Activated T-helper 2 cell treated with anti-CD3 and anti-CD28 coated beads, Interferon-gamma antibody, Interleukin-2, Interleukin-4, amounts not matched to agents 10 μg/mL and 5 μg/mL and 100 μg/mL, durations not matched to agents 14 hours and 24 hours and 36 hours (primary cell): ENCODE measurements at regions not wholly inside any gene's neighbourhood (a gene's known extent, or its start where the extent isn't known, plus 50 kb on each side); places are given as distances from the start of the nearest gene placed in this dataset.

ENCODE experiments used
- DNase-seq: peaks from one replicate; pipeline ENCODE4 v3.0.0; 2021; ENCODE audit warnings: low spot score
- H3K27ac Mint-ChIP-seq: one replicate; pipeline ENCODE4 v1.8.0; 2021; ENCODE audit warnings: mixed read lengths
- H3K27me3 Mint-ChIP-seq: one replicate; pipeline ENCODE4 v1.8.0; 2021; ENCODE audit warnings: low read depth, mixed read lengths
- H3K36me3 Mint-ChIP-seq: one replicate; pipeline ENCODE4 v1.8.0; 2021; ENCODE audit warnings: low read depth, mixed read lengths
- H3K4me1 Mint-ChIP-seq: one replicate; pipeline ENCODE4 v1.8.0; 2021; ENCODE audit warnings: low read depth, mixed read lengths
- H3K4me3 Mint-ChIP-seq: one replicate; pipeline ENCODE4 v1.8.0; 2021; ENCODE audit warnings: low read depth, mild to moderate bottlenecking, moderate library complexity, mixed read lengths
- H3K9me3 Mint-ChIP-seq: one replicate; pipeline ENCODE4 v1.8.0; 2021; ENCODE audit warnings: mixed read lengths
- intact Hi-C: fragments of 100-400 bp; cut with micrococcal nuclease; formaldehyde crosslinking; loops from one replicate; pipeline ENCODE4 v1.15.1; 2023

GRCh38 chr5:68734781-68735180 lies 359.0 kb upstream of the SLC30A5 start:
- H3K4me3 Mint-ChIP-seq = no peak overlapping the region
- no peaks in the 10 kb centered on the region for H3K36me3 Mint-ChIP-seq
- no peak overlapping the region for H3K27ac Mint-ChIP-seq
- intact Hi-C loops = no loop called here
- H3K4me1 Mint-ChIP-seq = peaks cover 5% of the 10 kb centered on the region
- H3K27me3 Mint-ChIP-seq = peaks cover under 1% of the 10 kb centered on the region
- no peaks in the 10 kb centered on the region for H3K9me3 Mint-ChIP-seq
- DNase-seq = no peak

GRCh38 chr5:68738236-68738635 lies 355.6 kb upstream of the SLC30A5 start:
- peaks cover 5% of the 10 kb centered on the region for H3K27me3 Mint-ChIP-seq
- intact Hi-C loops = no loop called here
- H3K4me1 Mint-ChIP-seq = peaks cover 9% of the 10 kb centered on the region

GRCh38 chr5:68738841-68739240 lies 355.0 kb upstream of the SLC30A5 start:
- intact Hi-C loops = no loop called here

More at GRCh38 chr5:68738236-68738635, 355.6 kb upstream of the SLC30A5 start:
- Mint-ChIP-seq H3K27ac (no peak overlapping the region), H3K36me3 (no peaks in the 10 kb centered on the region), H3K4me3 (no peak overlapping the region), H3K9me3 (no peaks in the 10 kb centered on the region)
- DNase-seq = no peak

GRCh38 chr5:68739752-68740151 lies 354.1 kb upstream of the SLC30A5 start:
- intact Hi-C loops = no loop called here
- H3K4me1 Mint-ChIP-seq = peaks cover 9% of the 10 kb centered on the region

More at GRCh38 chr5:68738841-68739240, 355.0 kb upstream of the SLC30A5 start:
- no peaks in the 10 kb centered on the region for H3K36me3 Mint-ChIP-seq
- H3K9me3 Mint-ChIP-seq = no peaks in the 10 kb centered on the region
- H3K27me3 Mint-ChIP-seq = peaks cover 5% of the 10 kb centered on the region
- no peak overlapping the region for H3K27ac Mint-ChIP-seq
- DNase-seq = no peak
- H3K4me1 Mint-ChIP-seq = peaks cover 9% of the 10 kb centered on the region
- H3K4me3 Mint-ChIP-seq = no peak overlapping the region

GRCh38 chr5:68740226-68740910 lies 353.4 kb upstream of the SLC30A5 start:
- intact Hi-C loops = no loop called here
- H3K36me3 Mint-ChIP-seq = no peaks in the 10 kb centered on the region
- no peak overlapping the region for H3K4me3 Mint-ChIP-seq
- H3K27ac Mint-ChIP-seq = no peak overlapping the region
- peaks cover 5% of the 10 kb centered on the region for H3K27me3 Mint-ChIP-seq
- H3K9me3 Mint-ChIP-seq = no peaks in the 10 kb centered on the region
- H3K4me1 Mint-ChIP-seq = peaks cover 9% of the 10 kb centered on the region
- no peak for DNase-seq

More at GRCh38 chr5:68739752-68740151, 354.1 kb upstream of the SLC30A5 start:
- H3K36me3 Mint-ChIP-seq = no peaks in the 10 kb centered on the region
- peaks cover 5% of the 10 kb centered on the region for H3K27me3 Mint-ChIP-seq
- no peaks in the 10 kb centered on the region for H3K9me3 Mint-ChIP-seq
- H3K4me3 Mint-ChIP-seq = no peak overlapping the region
- DNase-seq = no peak
- no peak overlapping the region for H3K27ac Mint-ChIP-seq

- Mint-ChIP-seq H3K4me1 (peaks cover 9% of the 10 kb centered on the region), H3K4me3 (no peak overlapping the region), H3K27ac (no peak overlapping the region), H3K36me3 (no peaks in the 10 kb centered on the region), H3K9me3 (no peaks in the 10 kb centered on the region), H3K27me3 (peaks cover 12% of the 10 kb centered on the region)
- intact Hi-C loops = no loop called here
- no peak for DNase-seq
Observed at GRCh38 chr5:68744206-68744605, 349.6 kb upstream of the SLC30A5 start.

- intact Hi-C loops = no loop called here
- Mint-ChIP-seq H3K36me3 (no peaks in the 10 kb centered on the region), H3K4me1 (peaks cover 4% of the 10 kb centered on the region), H3K4me3 (no peak overlapping the region), H3K27me3 (peaks cover 18% of the 10 kb centered on the region), H3K27ac (no peak overlapping the region), H3K9me3 (no peaks in the 10 kb centered on the region)
- DNase-seq = no peak
Observed at GRCh38 chr5:68745448-68745847, 348.4 kb upstream of the SLC30A5 start.

- no peaks in the 10 kb centered on the region for H3K9me3 Mint-ChIP-seq
- peaks cover 5% of the 10 kb centered on the region for H3K4me1 Mint-ChIP-seq
- peaks cover 22% of the 10 kb centered on the region for H3K27me3 Mint-ChIP-seq
- no peak for DNase-seq
- H3K27ac Mint-ChIP-seq = no peak overlapping the region
- intact Hi-C loops = no loop called here
- no peaks in the 10 kb centered on the region for H3K36me3 Mint-ChIP-seq
- no peak overlapping the region for H3K4me3 Mint-ChIP-seq
Observed at GRCh38 chr5:68746220-68746619, 347.6 kb upstream of the SLC30A5 start.

- H3K27me3 Mint-ChIP-seq = peaks cover 26% of the 10 kb centered on the region
- no peak overlapping the region for H3K4me3 Mint-ChIP-seq
- no peak overlapping the region for H3K27ac Mint-ChIP-seq
- peaks cover 5% of the 10 kb centered on the region for H3K4me1 Mint-ChIP-seq
- intact Hi-C loops = no loop called here
- H3K36me3 Mint-ChIP-seq = no peaks in the 10 kb centered on the region
- no peak for DNase-seq
- no peaks in the 10 kb centered on the region for H3K9me3 Mint-ChIP-seq
Observed at GRCh38 chr5:68746643-68747420, 347.0 kb upstream of the SLC30A5 start.

GRCh38 chr5:68747521-68747920 lies 346.3 kb upstream of the SLC30A5 start:
- Mint-ChIP-seq H3K36me3 (no peaks in the 10 kb centered on the region), H3K27me3 (peaks cover 23% of the 10 kb centered on the region), H3K4me3 (no peak overlapping the region), H3K4me1 (peaks cover 5% of the 10 kb centered on the region), H3K27ac (no peak overlapping the region), H3K9me3 (no peaks in the 10 kb centered on the region)
- intact Hi-C loops = no loop called here
- DNase-seq = no peak

- Mint-ChIP-seq H3K4me1 (peaks cover 5% of the 10 kb centered on the region), H3K9me3 (no peaks in the 10 kb centered on the region), H3K4me3 (no peak overlapping the region), H3K27ac (no peak overlapping the region), H3K36me3 (no peaks in the 10 kb centered on the region), H3K27me3 (peaks cover 26% of the 10 kb centered on the region)
- intact Hi-C loops = no loop called here
- no peak for DNase-seq
Observed at GRCh38 chr5:68748101-68748500, 345.7 kb upstream of the SLC30A5 start.

GRCh38 chr5:68749077-68749476 lies 344.7 kb upstream of the SLC30A5 start:
- peaks cover 5% of the 10 kb centered on the region for H3K4me1 Mint-ChIP-seq
- no peak overlapping the region for H3K4me3 Mint-ChIP-seq
- intact Hi-C loops = no loop called here
- H3K27me3 Mint-ChIP-seq = peaks cover 26% of the 10 kb centered on the region
- no peaks in the 10 kb centered on the region for H3K36me3 Mint-ChIP-seq
- no peak for DNase-seq
- no peak overlapping the region for H3K27ac Mint-ChIP-seq
- H3K9me3 Mint-ChIP-seq = no peaks in the 10 kb centered on the region

- Mint-ChIP-seq H3K27me3 (peaks cover 29% of the 10 kb centered on the region), H3K27ac (no peak overlapping the region), H3K36me3 (no peaks in the 10 kb centered on the region), H3K4me1 (peaks cover 5% of the 10 kb centered on the region), H3K9me3 (no peaks in the 10 kb centered on the region), H3K4me3 (no peak overlapping the region)
- intact Hi-C loops = no loop called here
- no peak for DNase-seq
Observed at GRCh38 chr5:68749631-68750030, 344.2 kb upstream of the SLC30A5 start.
